ENCODE measurements at regions not wholly inside any gene's neighbourhood (a gene's known extent, or its start where the extent isn't known, plus 50 kb on each side); places are given as distances from the start of the nearest gene placed in this dataset.

DNA sequence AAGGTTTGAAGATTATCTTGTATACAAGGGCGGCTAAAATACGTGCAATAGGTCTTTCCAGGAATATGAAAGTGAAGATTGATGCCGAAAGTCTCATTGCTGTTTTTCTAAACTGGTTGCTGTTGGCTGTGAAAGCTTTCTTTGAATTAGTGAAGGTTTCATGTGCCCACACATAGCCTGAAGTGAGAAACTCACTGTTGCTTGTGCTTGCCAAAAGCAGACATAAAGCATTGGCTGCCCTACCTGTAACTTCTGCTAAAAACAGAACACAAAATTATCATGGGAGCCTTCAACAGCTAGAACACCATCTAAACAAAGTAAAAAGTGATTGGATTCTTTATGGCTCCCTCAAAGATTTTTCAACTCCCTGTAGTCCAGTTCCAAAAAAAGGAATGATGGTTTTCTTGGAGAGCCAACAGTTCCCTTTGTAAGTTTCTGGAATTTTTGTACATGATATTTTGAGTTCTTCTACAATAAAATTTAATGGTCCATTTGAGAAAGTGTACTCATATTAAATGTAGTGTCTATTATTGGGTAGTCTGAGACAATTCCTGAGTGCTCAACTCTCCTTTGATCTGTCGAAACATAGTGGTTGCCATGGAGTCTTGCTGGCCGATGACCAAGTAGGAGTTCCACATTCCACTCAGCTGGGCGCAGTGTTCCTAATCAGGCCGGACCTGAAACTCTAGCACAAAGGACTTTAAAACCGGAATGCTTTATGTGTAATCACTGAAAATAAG is 68.5 kb downstream of the PLEKHG1 start:
- TF ChIP-seq, protein P1, sequence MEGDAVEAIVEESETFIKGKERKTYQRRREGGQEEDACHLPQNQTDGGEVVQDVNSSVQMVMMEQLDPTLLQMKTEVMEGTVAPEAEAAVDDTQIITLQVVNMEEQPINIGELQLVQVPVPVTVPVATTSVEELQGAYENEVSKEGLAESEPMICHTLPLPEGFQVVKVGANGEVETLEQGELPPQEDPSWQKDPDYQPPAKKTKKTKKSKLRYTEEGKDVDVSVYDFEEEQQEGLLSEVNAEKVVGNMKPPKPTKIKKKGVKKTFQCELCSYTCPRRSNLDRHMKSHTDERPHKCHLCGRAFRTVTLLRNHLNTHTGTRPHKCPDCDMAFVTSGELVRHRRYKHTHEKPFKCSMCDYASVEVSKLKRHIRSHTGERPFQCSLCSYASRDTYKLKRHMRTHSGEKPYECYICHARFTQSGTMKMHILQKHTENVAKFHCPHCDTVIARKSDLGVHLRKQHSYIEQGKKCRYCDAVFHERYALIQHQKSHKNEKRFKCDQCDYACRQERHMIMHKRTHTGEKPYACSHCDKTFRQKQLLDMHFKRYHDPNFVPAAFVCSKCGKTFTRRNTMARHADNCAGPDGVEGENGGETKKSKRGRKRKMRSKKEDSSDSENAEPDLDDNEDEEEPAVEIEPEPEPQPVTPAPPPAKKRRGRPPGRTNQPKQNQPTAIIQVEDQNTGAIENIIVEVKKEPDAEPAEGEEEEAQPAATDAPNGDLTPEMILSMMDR (IDR thresholded peaks at IDR 0.05; ENCODE audit: extremely low read depth in 1 of 2, insufficient read depth in 1 of 2, low read depth in 1 of 2, low read length in 2 of 2) = peak in 1 of 2 donors; percentile 20
- no peak for TF ChIP-seq EZH2 (IDR thresholded peaks at IDR 0.05; ENCODE audit: borderline replicate concordance, low read depth, low read length, severe bottlenecking)

All from endothelial cell of umbilical vein (primary cell).